ENCODE measurements at regions not wholly inside any gene's neighbourhood (a gene's known extent, or its start where the extent isn't known, plus 50 kb on each side); places are given as distances from the start of the nearest gene placed in this dataset.

DNA sequence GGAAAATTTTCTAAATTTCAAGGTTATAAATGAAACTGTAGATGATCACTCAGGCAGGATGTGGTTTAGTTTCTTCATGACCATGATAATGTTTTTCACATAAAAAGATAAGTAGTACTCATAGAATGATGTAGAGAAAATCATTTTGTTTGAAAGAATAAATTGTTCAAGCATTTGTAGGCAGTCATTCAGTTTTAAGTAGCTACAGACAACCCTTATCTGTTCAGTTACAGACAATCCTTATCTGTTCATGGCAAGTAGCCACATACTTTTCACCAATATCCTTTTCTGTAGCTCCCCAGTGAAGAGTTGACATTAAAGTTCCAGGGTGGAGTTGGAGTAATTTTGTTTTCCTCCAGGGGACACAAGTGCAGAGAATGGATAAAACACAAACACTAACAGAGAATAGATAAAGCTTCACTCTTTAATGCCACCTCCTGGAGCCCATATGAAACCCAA, 278.1 kb upstream of the TNC start:
- H3K4me1 Mint-ChIP-seq = peaks cover 24% of the 10 kb centered on the region
- DNase-seq (ENCODE audit: low spot score in 2 of 2, unreplicated experiment in 2 of 2) = no peak
- peaks cover 2% of the 10 kb centered on the region for H3K27me3 Mint-ChIP-seq (ENCODE audit: low read depth)
- H3K36me3 Mint-ChIP-seq = no peaks in the 10 kb centered on the region
- peak overlapping the region; percentile 47 for H3K27ac Mint-ChIP-seq
- H3K9me3 Mint-ChIP-seq = no peaks in the 10 kb centered on the region
- no peak overlapping the region for H3K4me3 Mint-ChIP-seq
- TF ChIP-seq, protein P1, sequence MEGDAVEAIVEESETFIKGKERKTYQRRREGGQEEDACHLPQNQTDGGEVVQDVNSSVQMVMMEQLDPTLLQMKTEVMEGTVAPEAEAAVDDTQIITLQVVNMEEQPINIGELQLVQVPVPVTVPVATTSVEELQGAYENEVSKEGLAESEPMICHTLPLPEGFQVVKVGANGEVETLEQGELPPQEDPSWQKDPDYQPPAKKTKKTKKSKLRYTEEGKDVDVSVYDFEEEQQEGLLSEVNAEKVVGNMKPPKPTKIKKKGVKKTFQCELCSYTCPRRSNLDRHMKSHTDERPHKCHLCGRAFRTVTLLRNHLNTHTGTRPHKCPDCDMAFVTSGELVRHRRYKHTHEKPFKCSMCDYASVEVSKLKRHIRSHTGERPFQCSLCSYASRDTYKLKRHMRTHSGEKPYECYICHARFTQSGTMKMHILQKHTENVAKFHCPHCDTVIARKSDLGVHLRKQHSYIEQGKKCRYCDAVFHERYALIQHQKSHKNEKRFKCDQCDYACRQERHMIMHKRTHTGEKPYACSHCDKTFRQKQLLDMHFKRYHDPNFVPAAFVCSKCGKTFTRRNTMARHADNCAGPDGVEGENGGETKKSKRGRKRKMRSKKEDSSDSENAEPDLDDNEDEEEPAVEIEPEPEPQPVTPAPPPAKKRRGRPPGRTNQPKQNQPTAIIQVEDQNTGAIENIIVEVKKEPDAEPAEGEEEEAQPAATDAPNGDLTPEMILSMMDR (IDR thresholded peaks at IDR 0.05; ENCODE audit: unreplicated experiment) = no peak

DNA sequence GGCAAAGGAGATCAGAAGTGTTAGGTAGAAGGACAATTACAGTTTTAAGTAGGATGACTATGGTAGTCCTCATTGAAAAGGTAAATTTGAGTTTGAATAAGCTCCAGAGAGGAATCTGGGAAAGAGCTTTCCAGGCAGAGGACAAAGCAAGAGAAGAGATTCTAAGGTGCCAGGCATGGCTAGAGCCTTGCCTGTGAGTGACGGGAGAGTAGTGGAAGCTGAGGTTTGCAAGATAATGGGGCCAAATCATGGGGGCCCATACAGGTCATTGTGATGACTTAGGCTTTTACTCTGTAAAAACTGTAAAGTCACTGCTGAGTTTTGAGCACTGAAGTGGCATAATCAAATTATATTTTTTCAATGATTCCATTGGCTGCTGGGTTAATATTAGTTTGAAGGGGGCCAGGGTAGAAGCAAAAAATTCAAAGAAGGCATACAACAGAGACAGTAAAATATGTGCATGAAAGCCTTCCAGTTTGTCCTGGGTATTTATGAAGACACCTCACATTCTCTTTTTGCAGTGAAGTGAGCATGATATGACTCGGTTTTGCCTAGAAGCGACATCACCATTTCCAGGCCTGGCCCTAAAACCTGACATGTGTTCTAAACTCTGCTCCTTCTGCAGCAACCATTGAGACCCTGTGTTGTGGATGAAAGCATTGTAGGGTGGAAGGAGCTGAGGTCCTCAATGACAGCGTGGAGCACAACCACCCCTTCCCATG, 279.8 kb upstream of the TNC start:
- no peaks in the 10 kb centered on the region for H3K36me3 Mint-ChIP-seq
- no peak overlapping the region for H3K4me3 Mint-ChIP-seq
- no peaks in the 10 kb centered on the region for H3K9me3 Mint-ChIP-seq
- TF ChIP-seq, protein P1 (IDR thresholded peaks at IDR 0.05; ENCODE audit: unreplicated experiment) = no peak
- no peak for DNase-seq (ENCODE audit: low spot score in 2 of 2, unreplicated experiment in 2 of 2)
- peaks cover 23% of the 10 kb centered on the region for H3K4me1 Mint-ChIP-seq
- H3K27ac Mint-ChIP-seq = no peak overlapping the region
- peaks cover 2% of the 10 kb centered on the region for H3K27me3 Mint-ChIP-seq (ENCODE audit: low read depth)

DNA sequence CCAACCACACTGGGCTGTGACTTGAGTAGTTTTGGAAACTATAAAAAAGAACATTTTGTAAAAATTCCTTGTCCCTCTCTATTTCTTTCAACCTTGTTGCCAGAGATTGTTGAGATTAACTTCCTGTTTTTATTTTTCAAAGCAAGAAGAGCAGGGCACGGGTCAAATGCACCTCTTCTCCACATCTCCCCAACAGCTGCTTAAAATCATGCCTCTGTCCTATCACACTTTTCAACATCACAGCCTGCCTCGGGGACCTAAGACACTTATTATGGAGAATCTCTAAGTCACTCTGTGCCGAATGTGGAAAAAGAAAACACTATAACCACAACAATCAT, 280.3 kb upstream of the TNC start:
- Mint-ChIP-seq H3K27me3 (ENCODE audit: low read depth) (peaks cover 2% of the 10 kb centered on the region), H3K36me3 (no peaks in the 10 kb centered on the region), H3K9me3 (peaks cover 5% of the 10 kb centered on the region), H3K4me1 (peaks cover 23% of the 10 kb centered on the region), H3K4me3 (no peak overlapping the region), H3K27ac (no peak overlapping the region)
- TF ChIP-seq, protein P1 (IDR thresholded peaks at IDR 0.05; ENCODE audit: unreplicated experiment) = no peak
- DNase-seq (ENCODE audit: low spot score in 2 of 2, unreplicated experiment in 2 of 2) = no peak

DNA sequence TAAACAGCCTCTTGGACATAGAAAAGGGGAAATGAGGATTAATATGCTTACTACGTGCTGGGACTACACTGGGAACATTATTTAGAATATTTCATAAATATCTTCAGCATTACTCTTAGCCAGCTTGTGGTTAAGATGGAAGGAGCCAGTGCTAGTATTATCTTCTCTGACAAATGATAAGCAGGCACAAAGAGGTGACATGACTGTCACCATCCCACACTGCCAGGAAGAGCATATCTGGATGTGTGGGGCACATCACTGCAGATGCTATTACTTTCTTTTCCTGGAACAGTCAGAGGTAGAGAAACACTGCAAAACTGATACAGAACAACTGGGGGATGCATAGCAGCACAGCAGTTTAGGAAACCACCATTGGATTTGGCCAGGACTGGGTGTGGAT, 281.0 kb upstream of the TNC start:
- H3K4me1 Mint-ChIP-seq = peaks cover 24% of the 10 kb centered on the region
- H3K27me3 Mint-ChIP-seq (ENCODE audit: low read depth) = peaks cover 2% of the 10 kb centered on the region
- no peak overlapping the region for H3K4me3 Mint-ChIP-seq
- no peak for DNase-seq (ENCODE audit: low spot score in 2 of 2, unreplicated experiment in 2 of 2)
- H3K9me3 Mint-ChIP-seq = peaks cover 5% of the 10 kb centered on the region
- H3K27ac Mint-ChIP-seq = no peak overlapping the region
- no peaks in the 10 kb centered on the region for H3K36me3 Mint-ChIP-seq
- TF ChIP-seq, protein P1 (IDR thresholded peaks at IDR 0.05; ENCODE audit: unreplicated experiment) = no peak

DNA sequence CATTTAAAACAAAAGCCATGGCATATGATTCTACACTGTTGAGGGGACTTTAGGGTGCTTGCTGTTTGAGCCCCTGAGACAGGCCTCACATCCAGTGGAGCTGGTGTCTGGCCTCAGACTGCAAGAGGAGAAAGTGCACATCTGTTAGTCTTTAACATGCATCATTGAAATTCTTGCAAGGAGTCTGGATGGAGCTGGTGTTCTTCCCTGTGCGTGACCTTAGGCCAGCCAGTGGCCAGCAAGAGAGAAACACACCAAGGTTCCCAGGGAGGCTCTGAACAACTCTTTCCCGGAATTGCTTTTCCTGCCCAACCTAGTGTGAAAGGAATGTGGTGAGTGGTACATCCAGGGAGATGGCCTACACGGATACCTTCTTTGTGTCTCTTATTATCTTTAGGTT, 282.8 kb upstream of the TNC start:
- Mint-ChIP-seq H3K27ac (no peak overlapping the region), H3K27me3 (ENCODE audit: low read depth) (no peaks in the 10 kb centered on the region), H3K9me3 (peaks cover 5% of the 10 kb centered on the region), H3K4me1 (peaks cover 18% of the 10 kb centered on the region), H3K4me3 (no peak overlapping the region), H3K36me3 (no peaks in the 10 kb centered on the region)
- TF ChIP-seq, protein P1 (IDR thresholded peaks at IDR 0.05; ENCODE audit: unreplicated experiment) = no peak
- DNase-seq (ENCODE audit: low spot score in 2 of 2, unreplicated experiment in 2 of 2) = no peak

Measured in mesothelial cell of epicardium (in vitro differentiated cells).